Keratinocyte (primary cell): ENCODE measurements at regions not wholly inside any gene's neighbourhood (a gene's known extent, or its start where the extent isn't known, plus 50 kb on each side); places are given as distances from the start of the nearest gene placed in this dataset.

Experiments
- EZH2 ChIP-seq: IDR thresholded peaks from one replicate; pipeline ENCODE4 v1.6.1; 2012; ENCODE audit warnings: inconsistent platforms, mild to moderate bottlenecking, low read length, moderate library complexity
- TF ChIP-seq, protein P1 (sequence below), 3 experiments: IDR thresholded peaks in 1 of 3; conservative IDR thresholded peaks in 1 of 3; optimal IDR thresholded peaks in 1 of 3; 2 replicates in 2 of 3; 3 replicates in 1 of 3; pipeline versions ENCODE3 to v1.5.1; 2011; ENCODE audit warnings: low read length in 3 of 3, mild to moderate bottlenecking in 3 of 3, moderate library complexity in 2 of 3, control low read depth in 1 of 3, inconsistent platforms in 1 of 3; ENCODE audit not compliant: insufficient read depth in 2 of 3; ENCODE audit errors: extremely low read depth in 1 of 3

DNA sequence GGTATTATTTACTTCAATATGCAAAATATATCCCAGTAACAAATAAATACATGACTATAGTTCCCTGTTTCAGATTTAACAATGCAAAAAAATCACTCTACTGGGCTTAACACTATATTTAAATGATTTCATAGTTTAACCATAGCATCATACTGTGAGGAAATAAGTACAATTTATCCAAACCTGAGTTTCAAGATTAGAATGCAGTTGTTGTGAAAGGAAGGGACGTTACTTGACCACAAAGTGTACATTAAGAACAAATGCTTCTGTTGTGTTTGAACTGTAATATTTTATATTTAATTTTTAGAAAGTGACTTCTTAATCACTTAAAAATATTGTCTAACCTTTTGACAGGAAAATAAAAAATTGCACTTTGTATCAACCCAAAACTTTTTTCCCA, 1747.9 kb upstream of the SPRY2 start:
- TF ChIP-seq EZH2: no peak
- TF ChIP-seq, protein P1, sequence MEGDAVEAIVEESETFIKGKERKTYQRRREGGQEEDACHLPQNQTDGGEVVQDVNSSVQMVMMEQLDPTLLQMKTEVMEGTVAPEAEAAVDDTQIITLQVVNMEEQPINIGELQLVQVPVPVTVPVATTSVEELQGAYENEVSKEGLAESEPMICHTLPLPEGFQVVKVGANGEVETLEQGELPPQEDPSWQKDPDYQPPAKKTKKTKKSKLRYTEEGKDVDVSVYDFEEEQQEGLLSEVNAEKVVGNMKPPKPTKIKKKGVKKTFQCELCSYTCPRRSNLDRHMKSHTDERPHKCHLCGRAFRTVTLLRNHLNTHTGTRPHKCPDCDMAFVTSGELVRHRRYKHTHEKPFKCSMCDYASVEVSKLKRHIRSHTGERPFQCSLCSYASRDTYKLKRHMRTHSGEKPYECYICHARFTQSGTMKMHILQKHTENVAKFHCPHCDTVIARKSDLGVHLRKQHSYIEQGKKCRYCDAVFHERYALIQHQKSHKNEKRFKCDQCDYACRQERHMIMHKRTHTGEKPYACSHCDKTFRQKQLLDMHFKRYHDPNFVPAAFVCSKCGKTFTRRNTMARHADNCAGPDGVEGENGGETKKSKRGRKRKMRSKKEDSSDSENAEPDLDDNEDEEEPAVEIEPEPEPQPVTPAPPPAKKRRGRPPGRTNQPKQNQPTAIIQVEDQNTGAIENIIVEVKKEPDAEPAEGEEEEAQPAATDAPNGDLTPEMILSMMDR (optimal IDR thresholded peaks at IDR 0.05 in 1 of 3, IDR thresholded peaks at IDR 0.05 in 1 of 3, conservative IDR thresholded peaks at IDR 0.05 in 1 of 3; ENCODE audit: extremely low read depth in 1 of 3, insufficient read depth in 2 of 3, low read length in 3 of 3): no peak
